HCT116 (cell line): ENCODE measurements at regions not wholly inside any gene's neighbourhood (a gene's known extent, or its start where the extent isn't known, plus 50 kb on each side); places are given as distances from the start of the nearest gene placed in this dataset.
"Not testable (repeated sequence)": the region's sequence is repeated elsewhere in the genome, so short reads cannot be mapped to it uniquely, and the experiment has no call there.

Source experiments
- EZH2 ChIP-seq: fragments of 200-600 bp; sonication (generic); IDR thresholded peaks from 2 replicates; pipeline ENCODE4 v1.6.1; 2017; ENCODE audit warnings: antibody characterized with exemption, mixed run types
- SIN3A ChIP-seq: IDR thresholded peaks from 2 replicates; pipeline ENCODE4 v1.6.1; 2012; ENCODE audit warnings: low read depth
- TCF7L2 ChIP-seq: IDR thresholded peaks from 2 replicates; pipeline ENCODE4 v1.7.0; 2011; ENCODE audit warnings: borderline replicate concordance, inconsistent platforms; ENCODE audit not compliant: insufficient read depth, insufficient read length; ENCODE audit errors: extremely low read depth
- TF ChIP-seq, protein P1 (sequence below), 3 experiments: fragments of 200-600 bp in 1 of 3; sonication (generic) in 1 of 3; IDR thresholded peaks in 2 of 3; conservative IDR thresholded peaks in 1 of 3; 2 replicates each; pipeline ENCODE4 v1.5.1; 2012 to 2017; ENCODE audit warnings: low read depth in 2 of 3, low read length in 2 of 3, antibody characterized with exemption in 1 of 3, borderline replicate concordance in 1 of 3, control low read depth in 1 of 3, mild to moderate bottlenecking in 1 of 3, mixed read lengths in 1 of 3, mixed run types in 1 of 3, moderate library complexity in 1 of 3; ENCODE audit not compliant: insufficient read depth in 1 of 3

DNA sequence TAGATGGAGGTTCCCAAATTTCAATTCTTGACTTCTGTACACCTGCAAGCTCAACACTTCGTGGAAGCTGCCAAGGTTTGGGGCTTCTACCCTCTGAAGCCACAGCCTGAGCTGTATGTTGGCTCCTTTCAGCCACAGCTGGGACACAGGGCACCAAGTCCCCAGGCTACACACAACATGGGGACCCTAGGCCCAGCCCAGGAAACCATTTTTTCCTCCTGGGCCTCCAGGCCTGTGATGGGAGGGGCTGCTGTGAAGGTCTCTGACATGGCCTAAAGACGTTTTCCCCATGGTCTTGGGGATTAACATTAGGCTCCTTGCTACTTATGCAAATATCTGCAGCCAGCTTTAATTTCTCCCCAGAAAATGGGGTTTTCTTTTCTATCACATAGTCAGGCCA, 97.7 kb downstream of the GPRASP3 start:
- not testable (repeated sequence) for TF ChIP-seq SIN3A, EZH2, TCF7L2
- TF ChIP-seq, protein P1, sequence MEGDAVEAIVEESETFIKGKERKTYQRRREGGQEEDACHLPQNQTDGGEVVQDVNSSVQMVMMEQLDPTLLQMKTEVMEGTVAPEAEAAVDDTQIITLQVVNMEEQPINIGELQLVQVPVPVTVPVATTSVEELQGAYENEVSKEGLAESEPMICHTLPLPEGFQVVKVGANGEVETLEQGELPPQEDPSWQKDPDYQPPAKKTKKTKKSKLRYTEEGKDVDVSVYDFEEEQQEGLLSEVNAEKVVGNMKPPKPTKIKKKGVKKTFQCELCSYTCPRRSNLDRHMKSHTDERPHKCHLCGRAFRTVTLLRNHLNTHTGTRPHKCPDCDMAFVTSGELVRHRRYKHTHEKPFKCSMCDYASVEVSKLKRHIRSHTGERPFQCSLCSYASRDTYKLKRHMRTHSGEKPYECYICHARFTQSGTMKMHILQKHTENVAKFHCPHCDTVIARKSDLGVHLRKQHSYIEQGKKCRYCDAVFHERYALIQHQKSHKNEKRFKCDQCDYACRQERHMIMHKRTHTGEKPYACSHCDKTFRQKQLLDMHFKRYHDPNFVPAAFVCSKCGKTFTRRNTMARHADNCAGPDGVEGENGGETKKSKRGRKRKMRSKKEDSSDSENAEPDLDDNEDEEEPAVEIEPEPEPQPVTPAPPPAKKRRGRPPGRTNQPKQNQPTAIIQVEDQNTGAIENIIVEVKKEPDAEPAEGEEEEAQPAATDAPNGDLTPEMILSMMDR (IDR thresholded peaks at IDR 0.05 in 2 of 3, conservative IDR thresholded peaks at IDR 0.05 in 1 of 3; ENCODE audit: borderline replicate concordance in 1 of 3, insufficient read depth in 1 of 3, low read depth in 2 of 3, low read length in 2 of 3): not testable (repeated sequence)
